ENCODE measurements at regions not wholly inside any gene's neighbourhood (a gene's known extent, or its start where the extent isn't known, plus 50 kb on each side); places are given as distances from the start of the nearest gene placed in this dataset.
"Not testable (repeated sequence)": the region's sequence is repeated elsewhere in the genome, so short reads cannot be mapped to it uniquely, and the experiment has no call there.

GRCh38 chrX:40893251-40893910 is 158.0 kb upstream of the MED14 start:
- DNase-seq = no peak

- DNase-seq = no peak
Measured at GRCh38 chrX:40895246-40895645, 159.9 kb upstream of the MED14 start.

- no peak for DNase-seq
Measured at GRCh38 chrX:40897718-40898270, 162.5 kb upstream of the MED14 start.

DNA sequence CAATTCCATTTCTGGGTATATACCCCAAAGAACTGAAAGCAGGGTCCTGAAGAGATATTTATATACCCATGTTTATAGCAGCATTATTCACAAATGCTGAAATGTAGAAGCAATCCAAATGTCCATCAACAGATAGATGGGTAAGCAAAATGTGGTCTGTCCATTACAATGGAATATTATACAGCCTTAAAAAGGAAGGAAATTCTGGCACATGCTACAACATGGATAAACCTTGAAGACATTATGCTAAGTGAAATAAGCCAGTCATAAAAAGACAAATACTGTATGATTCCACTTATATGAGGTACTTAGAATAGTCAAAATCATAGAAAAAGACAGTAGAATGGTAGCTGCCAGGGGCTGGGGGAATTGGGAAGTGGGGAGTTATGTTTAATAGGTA is 169.4 kb upstream of the MED14 start:
- not testable (repeated sequence) for DNase-seq

DNA sequence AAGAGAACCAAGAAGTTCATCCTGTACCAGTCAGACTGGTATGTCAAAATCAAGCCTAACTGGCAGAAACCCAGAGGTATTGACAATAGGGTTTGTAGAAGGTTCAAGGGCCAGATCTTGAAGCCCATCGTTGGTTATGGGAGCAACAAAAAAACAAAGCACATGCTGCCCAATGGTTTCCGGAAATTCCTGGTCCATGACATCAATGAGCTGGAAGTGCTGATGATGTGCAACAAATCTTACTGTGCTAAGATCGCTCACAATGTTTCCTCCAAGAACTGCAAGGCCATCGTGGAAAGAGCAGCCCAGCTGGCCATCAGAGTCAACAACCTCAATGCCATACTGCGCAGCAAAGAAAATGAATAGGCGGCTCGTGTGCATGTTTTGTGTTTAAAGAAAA is 172.7 kb upstream of the MED14 start:
- DNase-seq = no peak

DNA sequence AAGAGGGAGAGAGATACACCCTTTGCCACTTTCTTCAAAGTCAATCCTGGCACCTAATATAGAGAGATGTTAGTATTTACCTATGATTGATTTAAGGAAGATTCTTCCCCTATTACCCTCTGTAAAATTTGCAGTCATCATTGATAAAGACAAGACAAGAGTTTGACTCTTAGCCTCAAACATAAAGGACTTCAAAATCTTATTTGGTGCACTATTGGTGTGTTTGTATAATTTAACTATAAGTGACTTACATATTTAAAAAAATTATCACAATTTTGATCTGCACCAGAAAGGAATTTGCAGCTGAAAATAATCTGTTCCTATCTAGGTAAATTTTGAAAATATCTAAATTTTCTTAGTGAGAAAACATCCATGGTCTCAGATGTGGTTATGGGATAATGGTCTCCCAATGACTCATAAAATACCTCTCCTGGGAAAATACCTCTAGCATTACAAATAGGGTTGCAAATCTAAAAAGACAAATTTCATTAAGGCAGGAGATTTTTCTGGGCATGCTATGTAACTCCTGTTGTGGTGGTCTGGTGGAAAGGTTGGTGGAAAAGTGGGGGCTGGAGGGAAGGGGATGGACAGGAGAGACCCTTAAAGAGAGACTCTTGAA is 173.6 kb upstream of the MED14 start:
- DNase-seq = no peak

DNA sequence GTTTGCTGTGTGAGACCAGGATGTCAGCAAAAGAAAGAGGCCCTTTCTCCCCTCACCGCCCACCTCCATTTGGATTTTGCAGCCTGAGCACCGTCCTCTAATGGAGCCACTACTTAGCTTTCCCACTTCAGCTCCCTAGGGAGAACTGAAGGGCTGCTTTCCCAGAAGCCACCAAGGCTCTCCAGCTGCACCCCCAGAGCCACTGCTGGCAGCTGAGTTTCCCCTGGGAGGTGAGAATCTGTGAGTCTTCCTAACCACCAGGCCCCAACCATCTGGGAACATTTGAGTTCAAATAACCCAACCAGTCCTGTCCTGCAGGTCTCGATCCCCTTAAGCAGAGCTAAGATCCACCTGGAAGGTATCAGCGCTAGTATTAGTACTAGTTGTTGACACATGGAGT is 173.1 kb upstream of the USP9X start:
- no peak for DNase-seq

DNA sequence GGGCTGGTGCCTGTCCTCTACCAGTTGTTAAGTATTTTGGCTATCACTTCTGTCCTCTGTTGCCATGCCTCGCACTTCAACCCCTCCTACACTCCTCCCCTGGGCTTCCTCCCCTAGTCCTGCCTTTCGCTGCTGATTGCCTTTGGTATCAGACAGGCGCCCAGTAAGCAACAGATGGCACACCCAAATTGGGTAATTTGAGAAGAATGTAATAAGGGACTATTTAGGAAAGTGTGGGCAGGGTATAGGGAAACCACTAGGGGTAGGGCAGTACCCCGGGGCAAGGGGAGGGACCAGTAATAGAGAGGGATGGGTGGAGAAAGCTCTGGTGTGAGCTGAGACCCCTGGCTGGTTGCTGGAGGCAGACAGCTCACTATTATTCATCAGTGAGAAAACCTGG is 172.7 kb upstream of the USP9X start:
- DNase-seq = no peak

DNA sequence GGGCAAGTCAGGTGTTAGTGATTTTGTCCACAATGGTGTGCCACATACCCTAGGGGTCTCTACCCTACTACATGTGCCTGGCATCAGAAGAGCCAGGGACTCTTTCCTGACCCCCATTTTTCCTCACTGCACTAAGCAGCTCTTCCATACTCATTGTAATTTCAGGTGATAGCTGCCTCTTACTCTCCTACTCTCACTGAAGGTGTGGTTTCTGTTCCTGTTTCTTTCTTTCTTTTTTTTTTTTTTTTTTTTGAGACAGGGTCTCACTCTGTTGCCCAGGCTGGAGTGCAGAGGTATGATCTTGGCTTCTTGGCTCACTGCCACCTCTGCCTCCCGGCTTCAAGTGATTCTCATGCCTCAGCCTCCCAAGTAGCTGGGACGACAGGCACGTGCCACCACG is 164.9 kb upstream of the USP9X start:
- no peak for DNase-seq

- no peak for DNase-seq
Measured at GRCh38 chrX:40922307-40922706, 162.9 kb upstream of the USP9X start.

GRCh38 chrX:40926739-40927427 is 158.4 kb upstream of the USP9X start:
- DNase-seq = not testable (repeated sequence)

GRCh38 chrX:40928076-40928475 is 157.2 kb upstream of the USP9X start:
- DNase-seq = no peak

DNA sequence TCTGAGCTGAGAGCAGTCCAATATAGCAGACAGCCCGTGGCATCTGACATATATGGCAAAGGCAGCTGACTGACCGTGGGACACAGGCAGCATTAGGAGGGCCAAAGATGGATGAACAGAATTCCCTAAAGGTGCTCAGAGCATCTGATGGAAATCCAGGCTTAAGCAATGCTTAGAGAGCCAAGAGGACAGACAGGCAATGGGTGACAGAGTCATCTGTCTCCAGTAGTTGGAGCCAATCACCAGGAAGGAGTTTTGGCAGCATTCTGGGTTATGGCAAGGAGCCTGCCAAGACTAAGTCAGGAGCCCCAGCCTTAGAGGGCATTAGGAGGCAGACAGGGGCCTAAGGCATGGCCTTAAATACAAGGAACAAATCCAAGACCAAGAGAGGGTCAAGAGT is 153.3 kb upstream of the USP9X start:
- no peak for DNase-seq

- no peak for DNase-seq
Measured at GRCh38 chrX:40933132-40933705, 152.0 kb upstream of the USP9X start.

DNA sequence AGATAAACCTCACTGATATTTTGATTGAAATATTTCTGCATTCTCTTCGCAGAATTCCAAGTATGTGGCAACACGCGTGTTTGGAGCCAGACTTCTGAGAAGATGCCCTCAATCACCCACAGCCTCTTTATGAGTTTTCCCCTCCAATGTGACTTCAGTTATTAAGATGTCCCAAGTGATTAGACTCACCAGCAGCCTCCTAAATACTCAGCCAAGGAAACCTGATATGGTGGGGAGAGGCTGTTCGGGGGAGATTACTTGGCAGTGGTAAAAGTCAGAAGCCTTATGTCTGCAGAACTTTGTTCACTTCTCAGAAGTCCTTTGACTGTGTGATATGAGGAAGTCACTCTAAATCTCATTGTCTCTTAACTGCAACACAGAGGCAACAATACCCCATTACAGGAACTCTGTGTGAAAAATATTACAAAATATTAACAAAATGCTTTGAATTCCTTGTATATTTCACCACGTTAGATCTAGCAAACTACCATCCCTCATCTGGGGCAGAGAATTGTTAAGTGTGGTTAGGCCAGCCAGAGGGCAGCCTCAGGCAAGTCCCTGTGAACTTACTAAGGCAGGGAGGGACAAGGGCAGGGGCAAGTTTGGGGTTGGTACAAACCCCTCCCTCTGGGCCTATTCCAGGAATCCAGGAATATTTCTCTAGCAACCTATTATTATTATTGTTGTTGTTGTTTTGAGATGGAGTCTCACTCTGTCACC is 151.4 kb upstream of the USP9X start:
- DNase-seq = no peak

- DNase-seq = no peak
Measured at GRCh38 chrX:40936827-40937226, 148.4 kb upstream of the USP9X start.

- DNase-seq = no peak
Measured at GRCh38 chrX:40938423-40938822, 146.8 kb upstream of the USP9X start.

DNA sequence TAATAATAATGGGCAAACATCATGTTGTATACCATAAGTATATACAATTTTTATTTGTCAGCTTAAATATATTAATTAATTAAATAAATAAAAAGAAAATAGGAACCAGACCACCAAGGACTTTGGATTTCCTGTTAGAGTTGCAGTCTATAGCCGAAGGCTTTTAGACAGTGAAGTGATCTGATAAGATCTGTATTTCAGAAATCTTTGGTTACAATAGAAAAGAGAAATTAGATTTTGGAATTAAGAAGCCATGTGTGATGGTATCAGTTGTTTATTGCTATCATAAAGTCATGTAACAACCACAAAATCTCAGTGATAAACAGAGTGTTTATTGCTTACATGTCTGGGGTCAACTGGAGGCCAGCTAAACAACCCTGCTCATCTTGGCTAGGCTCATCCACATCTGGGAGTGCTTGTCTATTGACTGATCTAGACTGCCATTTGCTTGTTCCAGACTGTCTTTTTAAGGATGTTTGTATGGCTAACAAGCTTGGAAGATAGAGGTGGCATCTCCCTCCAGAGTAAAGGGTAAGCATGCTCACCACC is 142.1 kb upstream of the USP9X start:
- DNase-seq = no peak

DNA sequence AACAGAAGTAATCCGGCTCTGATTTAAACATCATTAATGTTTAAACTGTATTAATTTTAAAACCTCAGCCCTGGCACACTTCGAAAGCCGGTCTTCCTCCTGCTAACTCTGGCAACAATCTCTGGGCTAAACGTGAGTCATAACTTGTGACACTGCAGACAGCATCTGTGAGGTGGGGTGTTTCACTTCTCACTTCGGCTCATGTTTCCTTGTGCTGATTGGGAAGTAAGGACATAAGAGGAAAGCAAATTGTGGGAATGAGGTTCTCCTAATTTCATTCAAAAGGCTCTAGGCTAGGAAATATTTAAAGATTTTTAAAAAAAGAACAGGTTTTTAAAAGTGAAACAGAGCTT is 139.9 kb upstream of the USP9X start:
- no peak for DNase-seq

DNA sequence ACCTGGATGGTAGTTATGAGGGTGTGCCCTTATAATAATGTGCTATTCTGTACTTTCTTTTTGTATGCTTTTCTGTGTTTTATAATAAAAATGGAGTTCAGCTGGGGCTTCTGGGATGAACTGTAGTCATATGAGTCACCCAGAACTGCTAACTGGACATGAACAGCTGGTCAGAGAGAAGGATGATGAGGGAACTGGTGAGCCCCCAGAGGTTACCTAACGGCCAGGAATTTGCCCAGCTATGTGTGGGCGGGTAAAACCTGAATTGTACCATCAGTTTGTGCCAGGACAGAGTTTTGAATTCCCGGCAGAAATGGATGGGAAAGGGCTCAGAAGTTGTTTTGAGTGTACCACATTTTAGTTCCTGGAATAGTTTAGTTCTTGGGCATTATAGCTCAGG is 138.0 kb upstream of the USP9X start:
- DNase-seq = no peak

GRCh38 chrX:40949071-40949470 is 136.2 kb upstream of the USP9X start:
- no peak for DNase-seq

DNA sequence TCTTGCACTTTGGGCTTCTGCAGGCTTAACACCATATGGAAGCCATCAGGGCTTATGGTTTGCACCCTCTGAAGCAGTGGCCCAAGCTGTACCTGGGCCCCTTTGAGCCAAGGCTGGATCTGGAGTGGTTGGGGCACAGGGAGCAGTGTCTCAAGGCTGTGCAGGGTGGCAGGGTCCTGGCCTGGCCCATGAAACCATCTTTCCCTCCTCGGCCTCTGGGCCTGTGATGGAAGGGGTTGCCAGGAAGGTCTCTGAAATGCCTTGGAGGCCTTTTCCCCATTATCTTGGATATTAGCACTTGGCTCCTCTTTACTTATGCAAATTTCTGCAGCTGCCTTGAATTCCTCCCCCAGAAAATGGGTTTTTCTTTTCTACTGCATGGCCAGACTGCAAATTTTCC is 134.7 kb upstream of the USP9X start:
- DNase-seq = no peak

GRCh38 chrX:40951407-40951806 is 133.8 kb upstream of the USP9X start:
- DNase-seq = not testable (repeated sequence)
